MV-4-11 (cell line): ENCODE measurements at regions not wholly inside any gene's neighbourhood (a gene's known extent, or its start where the extent isn't known, plus 50 kb on each side); places are given as distances from the start of the nearest gene placed in this dataset.

Source experiments
- DNase-seq: peaks from one replicate; lab custom pipeline; 2025; lab: John Stamatoyannopoulos, UW

- DNase-seq = no peak
Observed at GRCh38 chr14:26996246-26996645, 398.4 kb upstream of the NOVA1 start.

GRCh38 chr14:27002179-27002578, 404.3 kb upstream of the NOVA1 start:
- no peak for DNase-seq

DNA sequence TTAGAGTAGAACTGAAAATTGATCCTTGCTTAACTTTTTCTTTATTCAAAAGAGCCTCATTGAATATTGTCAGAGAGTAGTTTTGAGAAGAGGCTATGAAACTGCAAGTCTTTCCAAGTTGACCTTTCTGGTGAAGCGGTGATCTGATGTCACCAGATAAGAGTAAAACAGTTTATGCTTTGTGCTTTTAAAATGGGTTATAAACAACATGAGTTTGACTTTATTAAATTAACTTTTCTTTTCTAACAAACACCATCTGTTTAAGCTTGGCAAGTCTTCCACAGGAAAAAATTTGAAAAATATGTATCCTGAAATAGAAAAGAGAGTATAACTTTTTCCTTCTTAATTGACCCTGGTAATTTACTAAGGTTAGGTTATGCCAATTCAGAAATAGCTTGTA, 408.7 kb upstream of the NOVA1 start:
- DNase-seq = no peak

GRCh38 chr14:27008187-27008586, 410.4 kb upstream of the NOVA1 start:
- no peak for DNase-seq

- no peak for DNase-seq
Observed at GRCh38 chr14:27012641-27013040, 414.8 kb upstream of the NOVA1 start.

- DNase-seq = no peak
Observed at GRCh38 chr14:27013678-27014077, 415.8 kb upstream of the NOVA1 start.

- DNase-seq = no peak
Observed at GRCh38 chr14:27015065-27015464, 417.2 kb upstream of the NOVA1 start.

DNA sequence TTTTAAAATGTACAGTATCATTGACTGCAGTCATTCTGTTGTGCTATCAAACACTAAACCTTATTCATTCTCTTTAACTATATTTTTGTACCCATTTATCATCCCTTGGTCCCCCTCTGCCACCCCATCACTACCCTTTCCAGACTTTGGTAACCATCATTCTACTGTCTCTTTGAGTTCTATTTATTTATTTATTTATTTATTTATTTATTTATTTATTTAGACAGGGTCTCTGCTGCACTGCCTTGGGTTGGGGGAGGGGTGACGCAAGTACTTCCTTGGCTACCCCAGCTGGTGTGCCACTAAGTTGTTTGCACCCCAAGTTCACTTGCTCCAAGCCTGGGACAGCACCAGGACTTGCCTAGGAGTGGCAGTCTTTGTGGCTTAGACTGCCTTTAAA, 427.8 kb upstream of the NOVA1 start:
- DNase-seq = no peak

GRCh38 chr14:27026097-27026496, 428.3 kb upstream of the NOVA1 start:
- no peak for DNase-seq

GRCh38 chr14:27040552-27040951, 442.7 kb upstream of the NOVA1 start:
- DNase-seq = no peak

- no peak for DNase-seq
Observed at GRCh38 chr14:27049701-27050100, 451.9 kb upstream of the NOVA1 start.

DNA sequence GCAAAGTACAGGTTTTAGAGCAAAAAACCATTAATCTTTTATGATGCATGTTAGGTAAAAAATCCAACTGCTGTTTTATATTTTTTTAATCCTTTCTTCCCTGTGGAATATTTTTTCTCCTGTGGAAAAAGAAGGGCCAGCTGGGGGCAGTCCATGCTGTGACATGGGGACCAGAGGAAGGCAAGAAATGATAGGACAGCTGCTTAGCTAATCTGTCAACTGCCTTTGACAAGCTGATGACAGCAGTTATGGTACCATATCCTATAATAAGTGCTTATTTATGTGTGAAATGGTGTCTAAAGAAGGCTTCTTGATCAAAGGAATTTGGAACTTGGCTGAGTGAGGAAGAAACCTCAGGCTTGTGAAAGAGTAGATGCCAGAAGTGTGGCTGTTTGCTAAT, 452.4 kb upstream of the NOVA1 start:
- no peak for DNase-seq

DNA sequence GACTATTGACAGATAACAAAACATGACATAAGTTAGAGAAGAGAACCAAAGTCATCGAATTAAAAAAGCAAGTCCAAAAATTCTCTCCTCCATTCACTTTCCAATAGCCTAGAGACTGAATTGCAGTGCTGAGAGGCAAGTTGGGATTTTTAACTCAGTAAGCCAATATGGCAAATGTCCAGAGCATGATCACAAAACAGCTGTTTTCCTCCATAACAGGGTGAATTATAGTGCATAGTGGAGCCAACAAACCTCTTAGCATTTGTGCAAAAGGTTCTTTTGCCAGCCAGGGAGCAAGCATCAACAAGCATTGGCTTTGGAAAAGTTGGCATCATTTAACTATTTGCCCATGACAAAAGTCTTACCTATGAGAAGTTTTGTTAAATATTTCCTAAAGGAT, 458.8 kb upstream of the NOVA1 start:
- DNase-seq = no peak

- DNase-seq = no peak
Observed at GRCh38 chr14:27061299-27061698, 463.5 kb upstream of the NOVA1 start.

DNA sequence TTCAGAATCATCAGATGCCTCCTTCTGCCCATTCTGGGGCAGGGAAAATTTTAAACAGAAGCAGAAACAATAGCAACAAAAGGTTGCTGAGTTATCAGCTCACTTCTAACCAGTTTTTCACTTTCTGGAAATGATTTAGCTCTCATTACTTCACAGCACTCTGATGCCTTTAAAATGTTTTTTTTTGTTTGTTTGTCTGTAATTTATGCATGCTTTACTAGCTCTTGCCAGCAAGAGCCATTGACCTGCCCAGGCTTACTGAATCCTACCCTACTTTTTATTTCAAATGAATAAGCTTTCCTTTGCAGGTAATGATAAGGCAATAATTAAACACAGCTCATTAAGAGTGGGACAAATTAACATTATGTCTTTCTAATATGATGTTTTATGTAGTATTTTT, 466.1 kb upstream of the NOVA1 start:
- no peak for DNase-seq

GRCh38 chr14:27065886-27066285, 468.1 kb upstream of the NOVA1 start:
- no peak for DNase-seq

DNA sequence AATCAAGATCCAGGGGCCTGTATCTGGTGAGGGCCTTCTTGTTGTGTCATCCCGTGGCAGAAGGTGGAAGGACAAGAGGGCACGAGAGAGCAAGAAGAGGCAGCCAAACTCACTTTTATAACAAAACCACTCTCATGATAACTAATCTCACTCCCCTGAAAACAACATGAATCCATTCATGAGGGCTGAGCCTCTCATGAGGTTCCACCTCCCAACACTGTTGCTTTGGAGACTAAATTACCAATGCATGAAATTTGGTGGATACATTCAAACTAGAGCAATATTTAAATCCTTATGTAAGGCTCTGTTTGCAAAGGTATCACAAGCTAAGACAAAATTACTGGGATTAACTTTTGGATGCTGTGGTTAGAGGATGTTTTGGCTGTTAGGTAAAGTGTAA, 470.1 kb upstream of the NOVA1 start:
- DNase-seq = no peak

DNA sequence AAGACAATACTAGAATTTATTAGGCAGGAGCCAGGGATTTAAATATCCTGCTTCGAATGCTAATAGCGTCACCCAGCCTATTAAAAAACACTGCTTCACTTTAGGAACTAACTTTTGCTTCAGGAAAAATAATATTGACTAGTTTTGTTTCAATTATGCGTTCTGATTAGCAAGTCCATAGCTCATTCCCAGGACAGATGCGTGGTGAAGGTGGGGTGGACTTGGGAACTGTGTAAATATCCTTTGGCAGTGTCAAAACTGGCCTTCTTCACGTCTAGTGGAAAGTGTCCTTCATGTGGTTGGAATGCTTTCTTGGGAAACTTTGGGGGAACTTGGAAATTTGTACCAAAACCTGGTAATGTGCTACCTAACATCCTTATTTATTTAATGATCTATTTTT, 474.8 kb upstream of the NOVA1 start:
- no peak for DNase-seq

DNA sequence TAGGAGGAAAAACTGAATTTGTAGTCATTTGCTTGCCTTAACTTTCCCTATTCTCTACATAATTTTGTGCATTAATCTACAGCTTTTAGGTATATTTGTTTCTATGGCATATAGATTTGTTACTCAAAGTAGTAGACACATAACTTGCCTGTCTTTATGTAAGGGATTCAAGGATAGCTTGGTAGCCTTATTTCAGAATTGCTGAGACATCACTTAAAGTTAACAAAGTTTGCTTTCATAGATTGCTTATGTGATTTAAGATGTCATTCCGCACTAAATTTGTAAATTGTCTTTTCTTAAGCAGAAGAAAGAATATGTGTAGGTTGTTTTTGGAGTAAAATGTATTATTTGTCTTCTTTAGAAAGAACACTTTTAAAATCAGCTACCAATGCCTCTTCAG, 477.7 kb upstream of the NOVA1 start:
- DNase-seq = no peak

GRCh38 chr14:27077214-27077613, 479.4 kb upstream of the NOVA1 start:
- no peak for DNase-seq

DNA sequence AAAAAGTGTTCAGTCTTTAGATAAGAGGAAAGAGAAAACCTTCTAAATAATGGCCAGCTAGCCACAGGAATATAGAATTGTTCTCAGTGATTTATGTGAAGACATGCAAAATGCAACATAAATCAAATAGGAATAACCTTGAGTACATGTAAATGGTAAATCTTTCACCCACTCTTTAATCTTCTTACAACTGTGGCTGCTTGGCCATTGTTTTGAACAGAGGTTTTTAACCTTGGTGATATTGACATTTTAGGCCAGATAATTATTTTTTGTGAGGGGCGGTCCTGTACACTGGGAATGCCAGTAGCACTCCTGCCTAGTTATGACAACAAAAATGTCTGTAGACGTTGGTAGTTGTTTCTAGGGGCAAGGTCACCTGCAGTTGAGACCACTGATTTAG, 479.9 kb upstream of the NOVA1 start:
- no peak for DNase-seq

DNA sequence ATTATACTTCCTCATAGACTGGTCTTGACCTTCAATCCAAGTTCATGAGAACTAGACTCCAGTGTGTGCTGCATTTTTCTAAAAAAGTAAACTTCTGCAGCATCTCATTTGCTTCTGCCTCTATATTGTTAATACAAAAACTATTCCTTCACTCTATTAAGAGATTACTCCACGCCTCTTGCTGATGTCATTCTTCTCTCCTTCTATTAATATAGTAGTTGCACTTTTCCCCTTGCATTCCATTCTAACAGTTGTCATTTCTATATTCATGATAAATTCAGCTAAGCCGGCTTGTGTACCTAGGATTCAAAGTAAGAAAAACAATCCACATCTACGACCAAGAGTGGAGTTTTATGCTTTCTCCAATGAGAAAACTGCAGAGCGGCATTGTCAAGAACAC, 480.4 kb upstream of the NOVA1 start:
- no peak for DNase-seq

- no peak for DNase-seq
Observed at GRCh38 chr14:27079716-27080115, 481.9 kb upstream of the NOVA1 start.

DNA sequence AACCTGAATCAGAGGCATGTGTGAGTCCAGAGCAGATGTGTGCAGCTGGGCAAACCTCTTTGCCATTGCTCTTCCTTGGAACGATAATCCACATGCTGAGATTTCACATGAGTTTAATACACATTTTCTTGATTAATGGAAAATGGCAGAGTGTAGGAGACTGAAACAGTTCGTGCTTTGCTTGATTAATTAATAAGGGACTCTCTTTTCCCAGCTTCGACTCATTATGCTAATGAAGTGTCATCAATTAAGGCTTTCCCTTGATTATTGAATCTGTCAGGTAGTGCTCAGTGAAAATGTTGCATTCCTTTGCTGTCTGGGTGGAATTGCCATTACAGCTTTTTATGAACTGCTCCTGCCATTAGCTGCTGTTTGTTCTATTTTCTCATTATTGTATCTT, 487.7 kb upstream of the NOVA1 start:
- DNase-seq = no peak

GRCh38 chr14:27090716-27091115, 492.9 kb upstream of the NOVA1 start:
- DNase-seq = no peak
